Body of pancreas (tissue), 4 donors: ENCODE measurements at regions not wholly inside any gene's neighbourhood (a gene's known extent, or its start where the extent isn't known, plus 50 kb on each side); places are given as distances from the start of the nearest gene placed in this dataset.

Source experiments
- ATAC-seq: fragments of 150-250 bp; one replicate; pipeline ENCODE4 v1.9.1; 2016
- DNase-seq, 4 donors: peaks; one replicate each; pipeline ENCODE4 v3.0.0-alpha.2; 2019
- H3K27ac ChIP-seq, 4 donors: fragments of 200-600 bp; sonication (generic); 1 replicate in 3 of 4; 2 replicates in 1 of 4; pipeline versions ENCODE4 v1.5.1 to v1.6.1; 2016 to 2019; ENCODE audit warnings: mild to moderate bottlenecking in 1 of 4, mixed read lengths in 1 of 4, moderate library complexity in 1 of 4
- H3K27me3 ChIP-seq, 2 donors: fragments of 200-600 bp; sonication (generic); one replicate each; pipeline ENCODE4 v1.6.0; 2016; ENCODE audit warnings: mild to moderate bottlenecking in 1 of 2
- H3K36me3 ChIP-seq, 2 donors: fragments of 200-600 bp; sonication (generic); replicated peaks in 1 of 2; 2 replicates each; pipeline ENCODE4 v1.5.1; 2016; ENCODE audit warnings: low read depth in 2 of 2; ENCODE audit not compliant: insufficient read depth in 1 of 2
- H3K4me1 ChIP-seq: fragments of 200-600 bp; sonication (generic); one replicate; pipeline ENCODE4 v1.6.0; 2016
- H3K4me3 ChIP-seq, 2 donors: fragments of 200-600 bp; sonication (generic); 1 replicate in 1 of 2; 2 replicates in 1 of 2; pipeline ENCODE4 v1.5.1; 2016 to 2019
- H3K9me3 ChIP-seq, 3 donors: fragments of 200-600 bp; sonication (generic); 1 replicate in 2 of 3; 2 replicates in 1 of 3; pipeline ENCODE4 v1.5.1; 2016
- CTCF ChIP-seq, 7 experiments: fragments of 450-650 bp in 4 of 7; fragments of 200-600 bp in 3 of 7; sonication (generic) in 3 of 7; IDR thresholded peaks; one replicate each; pipeline ENCODE4 v1.5.1; 2016 to 2019; ENCODE audit warnings: antibody characterized with exemption in 7 of 7
- POLR2A ChIP-seq, 3 donors: fragments of 450-650 bp; IDR thresholded peaks; one replicate each; pipeline ENCODE4 v1.6.1; 2016; ENCODE audit warnings: antibody characterized with exemption in 3 of 3, mild to moderate bottlenecking in 2 of 3
- WGBS, 2 donors: methylation state at CpG; one replicate each; pipeline ENCODE4 v1.1.5; 2017; 5-methylcytosine and 5-hydroxymethylcytosine counted together
- intact Hi-C: fragments of 100-400 bp; cut with DNase I; formaldehyde crosslinking; loops from one replicate; pipeline ENCODE4 v1.15.1; 2023

- 69 to 76% methylated on average over 12 to 17 of the region's 17 CpGs for WGBS, 2 donors
- no peak overlapping the region for H3K27ac ChIP-seq
- H3K36me3 ChIP-seq, result no peaks in the 10 kb centered on the region
- no peak for ATAC-seq
- intact Hi-C loops, result no loop called here
- DNase-seq, result peak in 2 of 4 donors; percentile 33 to 40
- no peaks in the 10 kb centered on the region for H3K27me3 ChIP-seq
- H3K9me3 ChIP-seq, result no peaks in the 10 kb centered on the region
- peaks cover 22% of the 10 kb centered on the region for H3K4me1 ChIP-seq
- H3K4me3 ChIP-seq, result no peak overlapping the region
- no peak for TF ChIP-seq POLR2A (IDR thresholded peaks at IDR 0.05)
- no peak for TF ChIP-seq CTCF (IDR thresholded peaks at IDR 0.05)
Measured at GRCh38 chr6:1076531-1077459, 235.1 kb upstream of the FOXQ1 start.

GRCh38 chr6:1075880-1076279 lies 236.0 kb upstream of the FOXQ1 start:
- TF ChIP-seq CTCF (IDR thresholded peaks at IDR 0.05) (no peak), POLR2A (IDR thresholded peaks at IDR 0.05) (no peak)
- no peak for DNase-seq

GRCh38 chr6:1075444-1075843 lies 236.5 kb upstream of the FOXQ1 start:
- Histone ChIP-seq H3K27me3 (no peaks in the 10 kb centered on the region), H3K36me3 (no peaks in the 10 kb centered on the region), H3K4me3 (no peak overlapping the region), H3K9me3 (no peaks in the 10 kb centered on the region), H3K4me1 (peaks cover 9% of the 10 kb centered on the region), H3K27ac (no peak overlapping the region)
- TF ChIP-seq CTCF (IDR thresholded peaks at IDR 0.05) (no peak), POLR2A (IDR thresholded peaks at IDR 0.05) (no peak)
- DNase-seq (no peak), ATAC-seq (no peak)
- 49 to 68% methylated on average over 4 of the region's 4 CpGs for WGBS, 2 donors
- intact Hi-C loops, result no loop called here

More at GRCh38 chr6:1075880-1076279, 236.0 kb upstream of the FOXQ1 start:
- Histone ChIP-seq H3K36me3 (no peaks in the 10 kb centered on the region), H3K4me3 (no peak overlapping the region), H3K27me3 (no peaks in the 10 kb centered on the region), H3K9me3 (no peaks in the 10 kb centered on the region), H3K27ac (no peak overlapping the region), H3K4me1 (peaks cover 13% of the 10 kb centered on the region)
- no peak for ATAC-seq
- intact Hi-C loops, result no loop called here
- WGBS, 2 donors, result 55 to 60% methylated on average over 4 of the region's 4 CpGs

GRCh38 chr6:1070085-1070521 lies 241.8 kb upstream of the FOXQ1 start:
- H3K4me3 ChIP-seq, result no peak overlapping the region
- peaks cover 7% of the 10 kb centered on the region for H3K4me1 ChIP-seq
- 23 to 47% methylated on average over 9 to 12 of the region's 12 CpGs for WGBS, 2 donors
- no peak for TF ChIP-seq POLR2A (IDR thresholded peaks at IDR 0.05)
- H3K36me3 ChIP-seq, result no peaks in the 10 kb centered on the region
- intact Hi-C loops, result no loop called here
- no peaks in the 10 kb centered on the region for H3K27me3 ChIP-seq
- no peak overlapping the region for H3K27ac ChIP-seq
- H3K9me3 ChIP-seq, result no peaks in the 10 kb centered on the region
- ATAC-seq (no peak), DNase-seq (peak in 1 of 4 donors; percentile 62)

- Histone ChIP-seq H3K9me3 (no peaks in the 10 kb centered on the region), H3K27ac (no peak overlapping the region), H3K27me3 (no peaks in the 10 kb centered on the region), H3K4me3 (no peak overlapping the region), H3K36me3 (no peaks in the 10 kb centered on the region), H3K4me1 (peaks cover 7% of the 10 kb centered on the region)
- no peak for TF ChIP-seq POLR2A (IDR thresholded peaks at IDR 0.05)
- TF ChIP-seq CTCF (IDR thresholded peaks at IDR 0.05), result no peak
- intact Hi-C loops, result no loop called here
- ATAC-seq (no peak), DNase-seq (no peak)
- 93 to 94% methylated on average over 7 of the region's 7 CpGs for WGBS, 2 donors
Measured at GRCh38 chr6:1068905-1069304, 243.0 kb upstream of the FOXQ1 start.
